ENCODE measurements at regions not wholly inside any gene's neighbourhood (a gene's known extent, or its start where the extent isn't known, plus 50 kb on each side); places are given as distances from the start of the nearest gene placed in this dataset.

DNA sequence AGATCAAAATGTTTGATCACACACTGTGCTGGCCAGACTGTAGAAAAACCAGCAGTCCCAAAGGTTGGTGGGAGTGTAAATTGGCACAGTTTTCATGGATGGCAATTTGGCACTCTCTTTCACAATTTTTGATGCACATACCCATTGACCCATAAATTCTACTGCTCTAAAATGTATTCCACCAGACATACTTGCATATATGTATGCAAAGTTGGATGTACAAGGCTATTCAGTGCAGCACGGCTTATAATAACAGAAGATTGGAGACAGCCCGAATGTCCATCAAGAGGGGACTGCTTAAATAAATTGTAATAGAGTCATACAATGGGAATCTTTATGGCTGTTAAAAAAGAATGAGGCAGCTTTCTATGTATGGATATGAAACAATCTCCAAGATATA, 101.7 kb upstream of the TOP1 start:
- Mint-ChIP-seq H3K27me3 (no peaks in the 10 kb centered on the region), H3K9me3 (no peaks in the 10 kb centered on the region), H3K4me1 (ENCODE audit: low read depth) (no peaks in the 10 kb centered on the region), H3K4me3 (no peak overlapping the region), H3K36me3 (ENCODE audit: low read depth) (no peaks in the 10 kb centered on the region), H3K27ac (no peak overlapping the region)
- Histone ChIP-seq H3K4me1 (ENCODE audit: insufficient read depth, low read length) (no peaks in the 10 kb centered on the region), H3K27ac (ENCODE audit: low read depth in 1 of 2, low read length in 2 of 2) (no peak overlapping the region), H3K9me3 (ENCODE audit: control insufficient read depth in 1 of 2, insufficient read depth in 1 of 2, low read length in 2 of 2) (no peaks in the 10 kb centered on the region), H3K27me3 (ENCODE audit: control insufficient read depth in 1 of 2, insufficient read depth in 2 of 2, low read length in 2 of 2) (no peaks in the 10 kb centered on the region), H3K36me3 (ENCODE audit: insufficient read depth, low read length) (no peaks in the 10 kb centered on the region), H3K4me3 (ENCODE audit: low read length) (no peak overlapping the region)
- TF ChIP-seq, protein P1, sequence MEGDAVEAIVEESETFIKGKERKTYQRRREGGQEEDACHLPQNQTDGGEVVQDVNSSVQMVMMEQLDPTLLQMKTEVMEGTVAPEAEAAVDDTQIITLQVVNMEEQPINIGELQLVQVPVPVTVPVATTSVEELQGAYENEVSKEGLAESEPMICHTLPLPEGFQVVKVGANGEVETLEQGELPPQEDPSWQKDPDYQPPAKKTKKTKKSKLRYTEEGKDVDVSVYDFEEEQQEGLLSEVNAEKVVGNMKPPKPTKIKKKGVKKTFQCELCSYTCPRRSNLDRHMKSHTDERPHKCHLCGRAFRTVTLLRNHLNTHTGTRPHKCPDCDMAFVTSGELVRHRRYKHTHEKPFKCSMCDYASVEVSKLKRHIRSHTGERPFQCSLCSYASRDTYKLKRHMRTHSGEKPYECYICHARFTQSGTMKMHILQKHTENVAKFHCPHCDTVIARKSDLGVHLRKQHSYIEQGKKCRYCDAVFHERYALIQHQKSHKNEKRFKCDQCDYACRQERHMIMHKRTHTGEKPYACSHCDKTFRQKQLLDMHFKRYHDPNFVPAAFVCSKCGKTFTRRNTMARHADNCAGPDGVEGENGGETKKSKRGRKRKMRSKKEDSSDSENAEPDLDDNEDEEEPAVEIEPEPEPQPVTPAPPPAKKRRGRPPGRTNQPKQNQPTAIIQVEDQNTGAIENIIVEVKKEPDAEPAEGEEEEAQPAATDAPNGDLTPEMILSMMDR (IDR thresholded peaks at IDR 0.05), result no peak
- ChIA-PET CTCF (no interaction called here), POLR2A (no interaction called here)
- intact Hi-C loops (cut with DNase I, micrococcal nuclease), result no loop called here
- ATAC-seq (ENCODE audit: poor library complexity) (no peak), DNase-seq (no peak)

DNA sequence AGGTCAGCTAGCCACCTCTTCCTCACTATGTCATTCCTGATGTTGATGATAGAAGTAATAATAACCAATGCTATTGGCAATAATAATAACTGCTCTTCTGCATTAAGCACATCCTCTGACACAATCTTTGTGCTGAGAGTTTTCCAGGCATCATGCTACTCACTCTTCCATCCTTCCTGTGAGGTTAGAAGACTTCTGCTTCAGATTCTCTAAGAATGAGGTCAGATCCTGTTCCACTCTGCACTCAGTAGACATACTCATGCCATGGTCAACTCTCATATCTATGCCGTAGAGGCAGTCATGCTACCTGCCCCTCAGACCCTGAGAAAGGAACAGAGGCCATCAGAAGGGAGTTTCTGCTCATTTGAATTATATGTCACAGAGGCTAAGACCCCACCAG, 98.1 kb upstream of the TOP1 start:
- Mint-ChIP-seq H3K4me1 (ENCODE audit: low read depth) (no peaks in the 10 kb centered on the region), H3K4me3 (no peak overlapping the region), H3K9me3 (peaks cover 4% of the 10 kb centered on the region), H3K27ac (no peak overlapping the region), H3K36me3 (ENCODE audit: low read depth) (no peaks in the 10 kb centered on the region), H3K27me3 (no peaks in the 10 kb centered on the region)
- intact Hi-C loops (cut with DNase I, micrococcal nuclease), result no loop called here
- Histone ChIP-seq H3K4me3 (ENCODE audit: low read length) (no peak overlapping the region), H3K27ac (ENCODE audit: low read depth in 1 of 2, low read length in 2 of 2) (no peak overlapping the region), H3K9me3 (ENCODE audit: control insufficient read depth in 1 of 2, insufficient read depth in 1 of 2, low read length in 2 of 2) (no peaks in the 10 kb centered on the region), H3K27me3 (ENCODE audit: control insufficient read depth in 1 of 2, insufficient read depth in 2 of 2, low read length in 2 of 2) (no peaks in the 10 kb centered on the region), H3K4me1 (ENCODE audit: insufficient read depth, low read length) (no peaks in the 10 kb centered on the region), H3K36me3 (ENCODE audit: insufficient read depth, low read length) (no peaks in the 10 kb centered on the region)
- no peak for DNase-seq
- ATAC-seq (ENCODE audit: poor library complexity), result no peak
- TF ChIP-seq, protein P1 (IDR thresholded peaks at IDR 0.05), result no peak
- CTCF ChIA-PET, result no interaction called here
- POLR2A ChIA-PET, result no interaction called here

DNA sequence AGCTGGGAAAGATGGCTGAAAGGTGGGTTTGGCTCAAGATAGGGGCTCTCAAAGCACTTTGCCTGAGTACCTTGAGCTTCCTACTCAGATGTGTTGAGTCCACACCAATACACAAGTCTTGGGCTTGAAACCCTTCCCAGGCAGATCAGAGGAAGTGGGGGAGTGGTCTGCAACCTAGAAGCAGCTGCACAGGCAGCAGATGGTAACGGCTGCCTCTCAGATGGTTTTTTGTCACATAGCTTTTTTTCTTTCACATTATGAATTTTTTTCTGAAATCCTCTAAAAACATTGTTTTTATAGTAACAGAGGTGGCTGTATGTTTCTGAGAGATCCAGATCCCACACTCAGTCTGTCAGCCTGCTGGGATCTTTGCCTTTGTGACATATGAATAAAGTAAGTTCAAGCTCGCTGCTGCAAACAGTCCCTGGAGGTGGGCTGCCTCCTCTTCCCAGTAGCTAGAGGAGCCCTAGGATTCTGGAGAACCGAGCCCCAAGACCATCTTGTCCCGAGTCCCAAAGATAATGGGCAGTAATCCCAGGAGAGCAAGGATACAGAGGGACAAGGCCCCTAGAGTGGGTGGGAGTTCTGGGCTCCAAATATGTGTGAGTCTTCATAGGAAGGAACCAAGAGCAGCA, 97.1 kb upstream of the TOP1 start:
- no peak overlapping the region for H3K4me3 Mint-ChIP-seq
- intact Hi-C loops (cut with DNase I, micrococcal nuclease), result no loop called here
- Histone ChIP-seq H3K9me3 (ENCODE audit: control insufficient read depth in 1 of 2, insufficient read depth in 1 of 2, low read length in 2 of 2) (no peaks in the 10 kb centered on the region), H3K4me1 (ENCODE audit: insufficient read depth, low read length) (no peaks in the 10 kb centered on the region), H3K36me3 (ENCODE audit: insufficient read depth, low read length) (no peaks in the 10 kb centered on the region), H3K4me3 (ENCODE audit: low read length) (no peak overlapping the region), H3K27me3 (ENCODE audit: control insufficient read depth in 1 of 2, insufficient read depth in 2 of 2, low read length in 2 of 2) (no peaks in the 10 kb centered on the region), H3K27ac (ENCODE audit: low read depth in 1 of 2, low read length in 2 of 2) (no peak overlapping the region)
- ChIA-PET CTCF (no interaction called here), POLR2A (no interaction called here)
- no peaks in the 10 kb centered on the region for H3K36me3 Mint-ChIP-seq (ENCODE audit: low read depth)
- no peak overlapping the region for H3K27ac Mint-ChIP-seq
- TF ChIP-seq, protein P1 (IDR thresholded peaks at IDR 0.05), result no peak
- no peak for ATAC-seq (ENCODE audit: poor library complexity)
- DNase-seq, result no peak
- no peaks in the 10 kb centered on the region for H3K27me3 Mint-ChIP-seq
- peaks cover 4% of the 10 kb centered on the region for H3K9me3 Mint-ChIP-seq
- no peaks in the 10 kb centered on the region for H3K4me1 Mint-ChIP-seq (ENCODE audit: low read depth)

Data from CD4-positive, alpha-beta T cell (primary cell).